Cardiac muscle cell (in vitro differentiated cells and primary cell): ENCODE measurements at regions not wholly inside any gene's neighbourhood (a gene's known extent, or its start where the extent isn't known, plus 50 kb on each side); places are given as distances from the start of the nearest gene placed in this dataset.

ENCODE experiments used
- DNase-seq, 2 donors: peaks; one replicate each; pipeline versions ENCODE4 v3.0.0 to v3.0.0-alpha.2; 2010 to 2017; ENCODE audit warnings: low read depth in 1 of 2, low spot score in 1 of 2
- H3K27ac ChIP-seq: fragments of 200-600 bp; sonication (generic); 2 replicates; pipeline ENCODE4 v1.5.1; 2016
- H3K27me3 ChIP-seq: fragments of 200-600 bp; sonication (generic); 2 replicates; pipeline ENCODE4 v1.6.0; 2016; ENCODE audit warnings: control low read depth
- H3K36me3 ChIP-seq: fragments of 200-600 bp; sonication (generic); 2 replicates; pipeline ENCODE4 v1.5.1; 2016; ENCODE audit warnings: control low read depth
- H3K4me1 ChIP-seq: fragments of 200-600 bp; sonication (generic); 2 replicates; pipeline ENCODE4 v1.8.1; 2017; ENCODE audit warnings: low read depth, mild to moderate bottlenecking, mixed run types
- H3K4me3 ChIP-seq: fragments of 200-600 bp; sonication (generic); 2 replicates; pipeline ENCODE4 v1.5.1; 2016; ENCODE audit warnings: mild to moderate bottlenecking
- H3K9me3 ChIP-seq: fragments of 200-600 bp; sonication (generic); 2 replicates; pipeline ENCODE4 v1.5.1; 2017; ENCODE audit warnings: low read depth, mild to moderate bottlenecking, control low read depth
- TF ChIP-seq, protein P1 (sequence below): IDR thresholded peaks from 2 replicates; pipeline ENCODE4 v1.5.1; 2012; ENCODE audit warnings: low read depth, mild to moderate bottlenecking, low read length

DNA sequence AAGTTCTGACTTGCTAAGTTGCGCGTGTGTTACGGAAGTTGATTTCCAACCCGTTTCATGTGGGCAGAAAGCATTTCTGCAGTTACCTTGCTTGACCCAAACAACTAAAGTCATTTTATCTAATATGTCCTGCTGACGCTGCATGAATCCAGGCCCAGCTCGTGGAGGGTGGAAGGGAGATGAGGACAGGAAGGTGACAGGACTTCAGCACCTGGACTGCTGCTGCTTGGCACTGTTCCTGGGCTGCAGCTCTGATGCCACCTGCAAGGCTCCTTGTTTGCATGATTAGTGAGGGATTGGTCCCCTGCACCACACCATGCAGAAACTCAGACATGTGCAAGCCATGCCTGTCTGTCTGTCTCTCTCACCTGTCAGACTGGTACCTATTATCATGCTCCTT, 198.4 kb downstream of the PRDM2 start:
- TF ChIP-seq, protein P1, sequence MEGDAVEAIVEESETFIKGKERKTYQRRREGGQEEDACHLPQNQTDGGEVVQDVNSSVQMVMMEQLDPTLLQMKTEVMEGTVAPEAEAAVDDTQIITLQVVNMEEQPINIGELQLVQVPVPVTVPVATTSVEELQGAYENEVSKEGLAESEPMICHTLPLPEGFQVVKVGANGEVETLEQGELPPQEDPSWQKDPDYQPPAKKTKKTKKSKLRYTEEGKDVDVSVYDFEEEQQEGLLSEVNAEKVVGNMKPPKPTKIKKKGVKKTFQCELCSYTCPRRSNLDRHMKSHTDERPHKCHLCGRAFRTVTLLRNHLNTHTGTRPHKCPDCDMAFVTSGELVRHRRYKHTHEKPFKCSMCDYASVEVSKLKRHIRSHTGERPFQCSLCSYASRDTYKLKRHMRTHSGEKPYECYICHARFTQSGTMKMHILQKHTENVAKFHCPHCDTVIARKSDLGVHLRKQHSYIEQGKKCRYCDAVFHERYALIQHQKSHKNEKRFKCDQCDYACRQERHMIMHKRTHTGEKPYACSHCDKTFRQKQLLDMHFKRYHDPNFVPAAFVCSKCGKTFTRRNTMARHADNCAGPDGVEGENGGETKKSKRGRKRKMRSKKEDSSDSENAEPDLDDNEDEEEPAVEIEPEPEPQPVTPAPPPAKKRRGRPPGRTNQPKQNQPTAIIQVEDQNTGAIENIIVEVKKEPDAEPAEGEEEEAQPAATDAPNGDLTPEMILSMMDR, result no peak
- no peak overlapping the region for H3K27ac ChIP-seq
- DNase-seq, result no peak
- H3K36me3 ChIP-seq, result no peaks in the 10 kb centered on the region
- peaks cover 56% of the 10 kb centered on the region for H3K27me3 ChIP-seq
- no peaks in the 10 kb centered on the region for H3K9me3 ChIP-seq
- no peaks in the 10 kb centered on the region for H3K4me1 ChIP-seq
- no peak overlapping the region for H3K4me3 ChIP-seq

DNA sequence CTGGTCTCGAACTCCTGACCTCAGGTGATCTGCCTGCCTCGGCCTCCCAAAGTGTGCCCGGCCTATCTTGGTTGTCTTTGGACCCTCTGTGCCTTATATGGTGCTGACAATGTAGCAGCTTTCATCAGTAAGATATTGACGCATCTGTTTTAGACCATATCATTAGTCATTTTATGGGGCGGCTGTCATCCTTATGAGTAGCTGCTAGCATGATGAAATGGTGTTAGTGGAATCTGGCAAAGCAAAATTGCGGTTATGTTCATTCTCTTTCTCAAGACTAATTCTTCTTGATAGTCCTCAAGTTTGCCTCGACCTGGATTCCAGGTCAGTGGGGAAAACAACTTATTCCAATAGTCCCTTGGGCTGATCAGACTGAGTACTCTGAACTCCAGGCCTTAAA, 199.9 kb downstream of the PRDM2 start:
- no peaks in the 10 kb centered on the region for H3K4me1 ChIP-seq
- no peaks in the 10 kb centered on the region for H3K36me3 ChIP-seq
- H3K27me3 ChIP-seq, result peaks cover 42% of the 10 kb centered on the region
- TF ChIP-seq, protein P1, result no peak
- DNase-seq, result peak in 1 of 2 donors; percentile 62
- H3K27ac ChIP-seq, result no peak overlapping the region
- H3K9me3 ChIP-seq, result no peaks in the 10 kb centered on the region
- no peak overlapping the region for H3K4me3 ChIP-seq

DNA sequence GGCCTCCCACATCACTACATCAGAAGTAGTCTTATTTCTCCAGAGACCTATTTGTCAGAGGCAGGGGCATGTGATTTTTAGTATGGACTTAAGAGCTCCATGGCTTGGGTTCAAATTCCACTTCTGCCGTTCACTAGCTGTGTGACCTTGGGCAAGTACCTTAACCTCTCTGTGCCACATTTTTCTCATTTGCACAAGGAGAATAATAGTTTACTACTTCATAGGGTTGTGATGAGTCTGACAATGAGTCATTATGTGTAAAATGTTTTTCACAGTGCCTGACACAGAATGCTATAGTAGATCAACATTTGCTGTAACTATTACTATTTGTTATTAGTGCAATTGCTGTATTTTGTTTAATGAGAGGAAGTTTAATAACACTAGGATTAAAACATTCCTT, 200.6 kb downstream of the PRDM2 start:
- TF ChIP-seq, protein P1, result no peak
- H3K27ac ChIP-seq, result no peak overlapping the region
- no peaks in the 10 kb centered on the region for H3K9me3 ChIP-seq
- DNase-seq, result no peak
- H3K4me3 ChIP-seq, result no peak overlapping the region
- H3K36me3 ChIP-seq, result no peaks in the 10 kb centered on the region
- peaks cover 35% of the 10 kb centered on the region for H3K27me3 ChIP-seq
- H3K4me1 ChIP-seq, result no peaks in the 10 kb centered on the region

DNA sequence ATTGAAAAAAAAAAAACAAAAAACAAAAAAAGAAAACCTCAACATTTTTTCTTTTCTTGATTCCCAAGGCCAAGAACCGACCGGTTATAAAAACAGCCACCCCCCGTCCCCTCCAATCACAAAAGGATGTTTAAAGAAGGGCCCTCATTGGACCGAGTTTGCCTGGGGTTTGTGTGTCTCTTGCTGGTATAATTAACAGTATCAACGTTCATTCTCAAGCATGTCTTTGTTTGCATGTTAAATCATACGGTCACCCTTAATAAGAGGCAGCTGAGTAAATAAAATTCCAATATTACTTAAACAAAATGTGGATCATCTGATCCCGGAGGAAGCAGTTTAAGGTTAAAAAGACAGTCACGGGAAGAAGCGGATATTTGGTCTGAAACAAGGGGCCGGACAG, 201.1 kb downstream of the PRDM2 start:
- Histone ChIP-seq H3K27me3 (peaks cover 30% of the 10 kb centered on the region), H3K9me3 (no peaks in the 10 kb centered on the region), H3K4me3 (no peak overlapping the region), H3K27ac (no peak overlapping the region), H3K36me3 (no peaks in the 10 kb centered on the region), H3K4me1 (no peaks in the 10 kb centered on the region)
- no peak for DNase-seq
- TF ChIP-seq, protein P1, result no peak

DNA sequence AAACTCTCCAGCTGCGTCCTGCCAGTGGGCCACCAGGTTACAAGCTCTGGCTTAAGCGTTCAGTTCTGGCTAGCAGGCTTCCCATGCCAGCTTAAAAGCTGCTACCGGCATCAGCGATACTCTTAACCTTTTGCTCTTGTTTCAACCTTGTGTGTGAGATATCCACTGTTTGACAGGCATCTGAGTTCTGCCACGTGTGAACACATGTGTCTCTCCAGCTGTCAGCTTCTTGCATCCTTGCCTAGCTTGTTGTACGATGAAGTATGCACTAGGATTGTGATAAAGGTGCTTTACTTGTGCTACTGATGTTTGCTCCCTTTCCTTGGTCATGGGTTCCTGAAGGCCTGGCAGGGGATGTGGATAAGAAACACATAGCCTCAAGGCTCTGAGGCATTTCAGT, 201.6 kb downstream of the PRDM2 start:
- Histone ChIP-seq H3K36me3 (no peaks in the 10 kb centered on the region), H3K9me3 (no peaks in the 10 kb centered on the region), H3K4me3 (no peak overlapping the region), H3K4me1 (no peaks in the 10 kb centered on the region), H3K27me3 (peaks cover 25% of the 10 kb centered on the region), H3K27ac (no peak overlapping the region)
- TF ChIP-seq, protein P1, result no peak
- no peak for DNase-seq

DNA sequence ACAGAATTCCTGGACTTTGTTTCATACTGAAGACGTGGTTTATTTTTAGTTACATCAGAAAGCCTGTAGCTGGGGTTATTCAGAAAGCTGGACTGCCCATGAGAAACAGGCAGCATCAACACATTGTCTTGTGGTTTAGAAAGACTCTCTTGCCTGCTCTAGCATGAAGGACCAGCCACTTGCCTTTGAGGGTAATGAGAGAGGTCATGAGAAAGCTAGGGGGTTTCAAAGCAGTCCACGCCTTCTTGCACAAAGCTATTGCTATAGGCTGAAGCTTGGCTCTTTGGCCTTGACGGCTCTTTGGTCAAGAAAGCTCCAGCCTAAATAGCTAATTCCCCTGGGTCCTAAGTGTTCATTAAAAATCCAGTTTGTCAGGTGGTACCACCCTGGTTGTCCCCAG, 208.1 kb downstream of the PRDM2 start:
- Histone ChIP-seq H3K27me3 (no peaks in the 10 kb centered on the region), H3K4me3 (no peak overlapping the region), H3K36me3 (no peaks in the 10 kb centered on the region), H3K27ac (no peak overlapping the region), H3K4me1 (no peaks in the 10 kb centered on the region), H3K9me3 (no peaks in the 10 kb centered on the region)
- TF ChIP-seq, protein P1, result no peak
- DNase-seq, result no peak
